GM12875 (cell line): ENCODE measurements at regions not wholly inside any gene's neighbourhood (a gene's known extent, or its start where the extent isn't known, plus 50 kb on each side); places are given as distances from the start of the nearest gene placed in this dataset.

Source experiments
- H3K4me3 ChIP-seq: one replicate; pipeline ENCODE4 v1.5.1; 2011; ENCODE audit warnings: low read depth, low read length, control low read depth
- CTCF ChIP-seq: IDR thresholded peaks from 2 replicates; pipeline ENCODE4 v1.5.1; 2011; ENCODE audit warnings: low read depth, mild to moderate bottlenecking, control low read depth, inconsistent platforms, low read length, moderate library complexity, borderline replicate concordance; ENCODE audit not compliant: insufficient read depth

GRCh38 chr14:97337267-97337666 lies 540.1 kb downstream of the VRK1 start:
- no peak for TF ChIP-seq CTCF

GRCh38 chr14:97337670-97338069 lies 540.5 kb downstream of the VRK1 start:
- no peak overlapping the region for H3K4me3 ChIP-seq

More at GRCh38 chr14:97337267-97337666, 540.1 kb downstream of the VRK1 start:
- no peak overlapping the region for H3K4me3 ChIP-seq

GRCh38 chr14:97344666-97345065 lies 547.5 kb downstream of the VRK1 start:
- no peak for TF ChIP-seq CTCF
- H3K4me3 ChIP-seq: no peak overlapping the region

More at GRCh38 chr14:97337670-97338069, 540.5 kb downstream of the VRK1 start:
- no peak for TF ChIP-seq CTCF

- H3K4me3 ChIP-seq: no peak overlapping the region
- no peak for TF ChIP-seq CTCF
These were observed 549.5 kb downstream of the VRK1 start for GRCh38 chr14:97346675-97347074.

GRCh38 chr14:97349463-97349862 lies 552.3 kb downstream of the VRK1 start:
- H3K4me3 ChIP-seq: no peak overlapping the region
- no peak for TF ChIP-seq CTCF

- H3K4me3 ChIP-seq: no peak overlapping the region
- no peak for TF ChIP-seq CTCF
These were observed 552.8 kb downstream of the VRK1 start for GRCh38 chr14:97349946-97350345.

- no peak overlapping the region for H3K4me3 ChIP-seq
These were observed 553.2 kb downstream of the VRK1 start for GRCh38 chr14:97350415-97350814.

More at GRCh38 chr14:97350415-97350814, 553.2 kb downstream of the VRK1 start:
- TF ChIP-seq CTCF: no peak
